Right renal pelvis (tissue), 4 donors: ENCODE measurements at regions not wholly inside any gene's neighbourhood (a gene's known extent, or its start where the extent isn't known, plus 50 kb on each side); places are given as distances from the start of the nearest gene placed in this dataset.

ENCODE experiments used
- DNase-seq, 4 donors: peaks; one replicate each; pipeline ENCODE4 v3.0.0-alpha.2; 2013; ENCODE audit warnings: low read depth in 4 of 4, low spot score in 3 of 4, missing footprints in 1 of 4

- no peak for DNase-seq
Observed at GRCh38 chr5:146940295-146940694, 61.7 kb upstream of the PPP2R2B start.

DNA sequence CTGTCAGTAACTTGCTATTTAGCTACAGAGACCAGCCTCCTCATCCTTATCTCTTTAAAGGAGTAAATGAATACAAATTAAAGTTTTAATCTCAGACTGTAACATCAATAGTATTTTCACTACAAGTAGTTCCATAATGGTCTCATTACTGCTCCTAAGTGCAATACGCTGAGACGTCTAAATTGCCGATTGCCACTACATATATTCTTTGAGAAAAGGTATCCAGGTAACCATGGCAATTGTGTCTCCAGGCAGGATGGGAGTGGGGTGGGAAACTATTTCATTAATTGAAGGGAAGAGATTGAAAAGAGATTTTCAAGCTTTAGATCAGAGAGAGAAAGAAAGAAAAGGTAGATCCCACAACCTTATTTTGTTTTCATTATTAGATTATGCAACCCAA lies 65.5 kb upstream of the PPP2R2B start:
- no peak for DNase-seq

- DNase-seq, result no peak
Observed at GRCh38 chr5:146944764-146945616, 66.4 kb upstream of the PPP2R2B start.

GRCh38 chr5:146945617-146946084 lies 67.1 kb upstream of the PPP2R2B start:
- no peak for DNase-seq

- DNase-seq, result no peak
Observed at GRCh38 chr5:146947181-146947941, 68.8 kb upstream of the PPP2R2B start.

DNA sequence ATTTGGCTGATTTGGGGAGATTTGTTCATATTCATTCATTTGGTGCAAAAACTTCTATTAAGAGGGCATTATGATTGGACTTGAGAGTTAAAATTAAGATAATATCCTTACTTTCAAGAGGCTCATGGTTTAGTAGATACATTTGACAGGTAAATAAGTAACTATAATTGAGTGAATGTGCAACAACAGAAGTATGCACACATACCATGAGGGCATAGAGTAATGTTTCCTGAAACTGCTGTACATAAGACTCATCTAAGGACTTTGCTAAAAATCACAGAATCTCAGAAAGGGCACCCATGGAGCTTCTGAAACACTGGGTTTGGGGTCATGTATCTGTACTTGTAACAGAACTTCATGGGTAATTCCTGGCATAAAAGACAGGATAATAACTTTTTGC lies 70.1 kb upstream of the PPP2R2B start:
- DNase-seq, result no peak

DNA sequence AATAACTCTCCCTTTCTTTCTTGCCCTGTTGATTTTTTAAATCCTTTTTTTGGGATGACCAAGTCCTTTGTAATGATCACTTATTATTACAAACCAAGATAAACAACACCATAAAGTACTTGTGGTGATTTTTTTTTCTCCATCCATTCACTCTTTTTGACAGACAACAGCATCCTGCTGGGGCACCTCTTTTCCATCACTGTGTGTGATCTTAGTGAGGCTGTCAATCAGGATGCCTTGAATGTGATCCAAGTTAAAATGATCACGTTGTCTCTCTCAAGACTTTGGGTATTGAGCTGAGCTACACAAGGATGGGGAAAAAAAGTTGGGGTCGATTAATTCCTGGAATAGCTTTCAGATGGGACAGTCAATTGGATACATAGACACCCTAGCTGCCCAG lies 73.6 kb upstream of the PPP2R2B start:
- DNase-seq, result no peak

DNA sequence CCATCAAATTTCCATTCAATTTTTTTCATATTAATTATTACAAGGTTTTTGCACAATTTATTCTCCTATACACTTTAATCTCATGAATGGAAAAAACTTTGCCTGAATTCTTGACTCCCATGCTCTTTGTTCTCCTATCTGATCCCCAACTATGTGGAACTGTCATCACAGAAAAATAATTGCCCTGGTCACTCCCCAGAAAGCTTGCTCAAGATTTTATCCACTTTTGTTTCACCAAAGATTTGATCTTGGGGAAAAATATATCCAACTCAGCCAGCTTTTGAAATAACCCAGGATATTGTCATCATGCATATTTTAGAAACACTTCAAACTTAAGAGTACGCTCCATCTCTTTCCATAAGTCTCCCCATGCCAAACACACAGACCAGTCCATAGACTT lies 77.7 kb upstream of the PPP2R2B start:
- DNase-seq, result no peak

GRCh38 chr5:146959360-146959759 lies 80.8 kb upstream of the PPP2R2B start:
- no peak for DNase-seq

DNA sequence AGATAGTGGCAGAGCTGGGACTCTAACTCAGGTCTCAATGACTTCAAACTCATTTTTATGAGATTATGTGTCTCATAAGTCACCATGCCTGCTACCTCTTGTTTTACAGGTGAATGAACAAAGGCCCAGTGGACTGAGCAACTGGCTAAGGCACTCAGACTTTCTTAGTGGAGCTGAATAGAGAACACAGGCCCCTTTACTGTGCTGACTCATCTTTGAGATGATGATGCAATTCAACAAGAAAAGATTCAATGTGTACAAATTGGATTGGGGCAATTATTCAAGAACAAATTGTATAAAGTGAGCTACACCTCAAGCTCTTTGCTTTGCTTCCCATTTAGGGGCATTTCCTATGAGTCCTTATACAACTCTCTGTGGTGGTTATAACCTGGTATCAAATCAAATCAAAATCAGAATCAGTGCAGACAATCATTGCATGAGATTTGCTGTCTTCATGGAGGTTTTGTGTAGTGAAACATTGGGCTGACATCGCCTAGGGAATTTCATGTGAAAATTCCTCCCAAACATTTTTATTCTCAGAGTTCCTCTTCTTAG lies 84.3 kb upstream of the PPP2R2B start:
- DNase-seq, result no peak

DNA sequence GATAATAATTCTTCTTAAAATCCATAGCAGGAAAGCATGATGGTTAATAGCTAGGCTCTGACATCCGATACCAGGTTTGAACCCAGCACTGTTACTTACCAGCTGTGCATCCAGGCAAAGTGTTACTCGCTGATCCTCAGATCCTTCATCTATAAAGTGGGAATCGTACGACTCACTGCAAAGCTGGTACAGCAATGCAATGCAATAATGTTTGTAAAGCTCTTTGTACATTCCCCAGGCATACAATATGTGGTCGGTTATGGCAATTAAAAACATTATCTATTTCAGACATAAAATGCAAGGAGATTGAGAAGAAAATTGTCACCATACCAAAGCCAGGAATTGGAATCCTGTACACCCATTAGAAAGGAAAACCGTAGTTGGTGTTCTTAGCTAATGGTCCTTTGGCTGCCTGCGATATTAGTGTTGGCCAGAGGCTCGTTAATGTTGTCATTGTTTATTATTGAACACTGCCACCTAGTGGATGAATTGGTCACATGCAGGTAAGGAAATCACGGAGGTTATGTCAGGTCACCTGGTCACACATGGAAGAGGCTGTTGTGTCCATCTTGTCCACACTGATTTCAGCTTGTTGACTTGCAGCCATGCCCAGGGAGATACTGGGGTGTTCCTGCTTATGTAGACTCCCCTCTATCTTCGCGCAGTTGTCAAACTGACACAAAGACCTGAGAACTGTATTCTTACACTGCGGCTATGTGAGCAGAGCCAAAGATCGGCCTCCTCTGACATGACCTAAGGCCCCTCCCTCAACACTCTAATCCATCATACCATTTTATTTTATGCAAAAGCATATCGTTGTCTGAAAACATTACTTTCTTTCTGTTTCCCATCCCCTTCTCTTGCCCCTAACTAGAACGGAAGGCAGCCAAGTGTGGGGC lies 87.5 kb upstream of the PPP2R2B start:
- DNase-seq, result peak; percentile 59 to 66 (median 65)

- no peak for DNase-seq
Observed at GRCh38 chr5:146967646-146968045, 89.1 kb upstream of the PPP2R2B start.

DNA sequence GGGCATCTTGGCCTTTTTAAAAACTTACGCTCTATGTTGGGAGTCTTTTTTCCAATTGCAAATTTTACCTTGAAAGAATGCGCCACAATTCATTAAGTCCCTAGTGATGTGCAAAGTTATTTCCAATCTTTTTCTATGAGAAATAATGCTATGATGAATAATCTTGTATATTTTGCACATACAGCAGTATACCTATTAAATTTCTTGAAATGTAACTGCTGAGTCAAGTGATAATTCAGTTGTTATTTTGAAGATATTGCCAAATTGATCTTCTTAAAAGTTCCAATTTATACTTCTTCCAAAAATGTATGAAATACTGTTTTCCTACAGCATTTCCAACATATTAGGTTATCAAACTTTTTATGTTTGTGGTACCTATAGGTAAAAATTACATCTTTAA lies 92.8 kb upstream of the PPP2R2B start:
- no peak for DNase-seq

- no peak for DNase-seq
Observed at GRCh38 chr5:146986469-146986868, 107.9 kb upstream of the PPP2R2B start.

GRCh38 chr5:146993876-146994530 lies 115.4 kb upstream of the PPP2R2B start:
- no peak for DNase-seq

DNA sequence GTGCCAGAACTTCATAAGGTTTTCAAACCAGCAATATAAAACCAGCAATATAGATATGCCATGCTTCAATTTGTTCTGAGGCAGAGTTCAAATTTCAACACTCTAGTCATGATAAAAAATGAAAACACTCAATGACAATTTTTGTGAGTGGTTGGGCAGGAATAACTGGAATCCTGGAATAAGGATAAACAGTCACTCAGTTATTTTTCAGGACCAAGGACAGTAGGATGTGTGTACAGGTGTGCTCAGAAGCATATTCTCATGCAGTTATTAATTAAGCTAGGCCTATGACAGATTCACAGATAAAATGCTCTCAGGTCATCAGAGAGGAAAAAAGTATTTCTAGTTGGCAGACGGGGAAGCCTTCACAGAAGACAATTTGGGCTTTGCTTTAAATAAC lies 117.3 kb upstream of the PPP2R2B start:
- DNase-seq, result no peak

GRCh38 chr5:147015405-147015804 lies 136.8 kb upstream of the PPP2R2B start:
- no peak for DNase-seq

DNA sequence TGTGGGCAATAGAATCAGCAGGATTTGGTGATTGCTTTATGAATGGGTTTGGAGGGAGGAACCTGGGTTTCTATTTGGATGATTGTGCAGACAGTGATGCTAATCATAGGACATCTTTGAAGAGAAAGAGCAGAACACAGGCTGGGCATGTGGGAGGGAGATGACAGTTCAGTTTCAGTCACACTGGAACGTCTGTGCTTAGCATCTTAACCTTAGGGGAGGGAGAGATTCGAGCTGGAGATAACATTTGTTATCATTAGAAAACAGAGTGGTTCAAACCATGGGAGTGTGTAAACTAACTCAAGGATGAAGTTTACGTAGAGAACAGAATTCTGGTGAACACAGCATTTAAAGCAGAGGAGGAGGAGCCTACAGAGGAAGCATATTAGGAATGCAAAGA lies 138.6 kb upstream of the PPP2R2B start:
- DNase-seq, result no peak

- no peak for DNase-seq
Observed at GRCh38 chr5:147017621-147018020, 139.1 kb upstream of the PPP2R2B start.

DNA sequence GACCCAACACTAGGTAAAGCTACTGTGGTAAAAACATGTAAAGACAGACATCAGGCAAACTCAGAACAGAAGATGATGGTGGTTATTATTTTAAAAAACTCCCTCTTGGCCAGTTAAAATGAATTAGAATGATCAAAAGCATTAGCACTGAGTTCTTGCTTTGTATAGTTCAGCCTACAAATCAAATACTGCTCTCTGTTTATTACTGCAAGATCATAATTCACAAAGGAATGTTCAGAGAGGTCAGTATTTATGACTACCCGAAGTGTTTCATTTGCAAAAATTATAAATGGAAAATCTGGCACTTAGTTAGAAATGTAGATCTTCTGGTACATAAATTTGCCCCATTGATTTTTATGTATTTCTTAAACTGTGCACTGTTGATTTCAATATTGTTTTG lies 140.3 kb upstream of the PPP2R2B start:
- no peak for DNase-seq
